ENCODE measurements at regions not wholly inside any gene's neighbourhood (a gene's known extent, or its start where the extent isn't known, plus 50 kb on each side); places are given as distances from the start of the nearest gene placed in this dataset.

DNA sequence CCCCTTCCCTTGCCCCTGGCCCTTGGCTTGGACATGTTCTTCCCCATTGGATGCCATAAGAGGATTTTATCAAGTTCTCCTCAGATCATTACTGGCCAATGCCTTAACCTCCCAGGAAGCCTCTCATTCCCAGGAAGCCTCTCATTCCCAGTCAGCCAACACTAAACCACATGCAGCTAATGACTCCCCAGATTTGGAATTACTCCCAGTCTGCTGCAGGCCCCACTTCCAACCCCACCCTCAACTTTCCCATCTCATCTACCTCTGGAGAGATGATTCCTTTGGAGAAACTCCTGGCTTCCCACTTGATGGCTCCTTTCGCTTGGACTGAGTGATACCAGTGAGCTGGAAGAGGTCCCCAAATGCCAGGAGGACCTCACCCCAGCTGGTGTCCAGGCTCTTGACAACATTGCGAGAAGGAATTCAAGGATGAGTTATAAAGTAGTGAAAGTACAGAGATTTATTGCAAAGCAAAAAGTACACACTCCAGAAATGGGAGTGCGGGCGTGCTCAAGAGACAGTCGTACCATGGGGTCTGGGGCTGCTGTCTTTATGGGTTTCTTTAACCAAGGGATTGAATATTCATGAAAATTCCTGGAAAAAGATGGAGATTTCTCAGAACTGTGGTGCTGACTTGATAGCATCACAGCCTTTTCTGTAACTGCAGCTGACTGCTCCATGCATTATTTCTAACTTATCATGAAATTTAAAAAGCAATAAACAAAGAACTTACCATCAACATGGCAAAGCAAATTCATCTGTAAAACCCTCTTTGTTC is 117.2 kb upstream of the ADCY1 start:
- no peak for DNase-seq

- DNase-seq, result no peak
Observed at GRCh38 chr7:45457591-45457990, 116.6 kb upstream of the ADCY1 start.

DNA sequence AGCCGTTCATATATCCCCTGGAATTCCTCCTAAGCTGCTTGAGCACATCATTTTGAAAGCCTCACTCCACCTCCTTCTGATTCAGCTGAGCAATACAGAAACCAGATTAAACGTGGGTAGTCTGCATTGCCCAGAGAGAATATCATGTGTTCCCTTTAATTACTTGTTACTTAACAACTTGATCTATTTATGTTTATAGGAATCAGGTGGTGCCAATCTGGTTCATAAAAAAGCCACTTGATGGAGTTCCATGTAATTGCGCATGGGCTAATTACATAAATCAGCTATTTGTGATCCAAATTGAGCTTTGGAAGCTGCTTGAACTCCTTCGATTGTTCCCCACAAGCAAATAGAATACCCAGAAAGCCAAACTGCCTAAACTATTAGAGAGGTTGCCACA is 114.7 kb upstream of the ADCY1 start:
- DNase-seq, result no peak

DNA sequence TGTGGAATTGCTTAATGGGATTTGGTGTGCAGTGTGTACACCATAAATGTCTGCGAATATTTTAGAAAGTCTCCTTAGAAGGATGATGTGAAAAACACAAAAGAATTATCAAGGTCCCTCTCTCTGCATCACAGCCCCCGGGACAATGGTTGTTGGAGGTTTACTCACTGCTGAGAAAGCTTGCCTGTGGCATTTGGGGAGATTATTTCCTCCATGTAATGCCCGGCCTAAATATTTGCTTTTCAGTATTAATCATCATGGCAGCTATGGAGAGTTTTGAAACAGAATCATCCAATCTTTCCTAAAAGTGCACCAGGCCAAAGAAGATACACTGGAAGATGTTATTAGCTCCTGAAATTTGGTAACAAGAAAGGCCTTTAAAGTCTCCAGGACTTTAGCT is 113.8 kb upstream of the ADCY1 start:
- DNase-seq, result no peak

GRCh38 chr7:45461026-45461425 is 113.1 kb upstream of the ADCY1 start:
- DNase-seq, result no peak

GRCh38 chr7:45469103-45469502 is 105.1 kb upstream of the ADCY1 start:
- no peak for DNase-seq

- no peak for DNase-seq
Observed at GRCh38 chr7:45470031-45470430, 104.1 kb upstream of the ADCY1 start.

DNA sequence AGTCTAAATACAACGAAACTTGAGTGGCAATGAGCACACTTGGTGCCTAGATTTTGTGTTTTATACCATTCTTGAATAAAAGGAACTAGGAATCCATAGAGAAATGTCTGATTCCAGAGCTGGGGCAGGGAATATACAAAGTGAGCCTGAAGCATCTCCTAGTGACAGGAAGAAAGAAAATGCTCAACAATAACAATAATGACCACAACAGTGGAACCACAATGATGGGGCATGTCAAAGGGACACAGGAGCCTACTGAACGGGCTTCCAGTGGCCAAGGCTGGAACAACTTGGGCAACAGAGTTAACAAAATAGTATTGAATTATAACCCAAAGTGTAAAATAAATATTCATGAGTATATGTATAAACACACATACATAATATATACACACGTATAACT is 94.4 kb upstream of the ADCY1 start:
- no peak for DNase-seq

DNA sequence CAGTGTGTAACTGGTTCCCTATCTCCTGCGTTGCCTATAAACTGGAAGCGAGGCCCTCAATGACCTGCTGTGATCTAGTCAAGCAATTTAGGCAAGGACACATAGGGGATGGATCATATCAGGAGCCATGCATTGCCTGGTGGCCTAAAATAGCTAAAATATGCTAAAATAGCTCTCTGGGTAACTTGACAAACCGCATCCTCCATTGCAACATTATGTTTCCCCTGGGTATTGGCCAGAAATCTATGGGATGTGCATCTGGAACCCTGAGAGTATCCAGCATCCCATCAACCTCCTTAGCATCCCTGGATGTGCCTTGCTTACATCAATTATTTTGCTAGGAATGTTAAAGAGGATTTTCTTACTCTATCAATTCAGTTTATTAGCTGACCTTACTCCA is 91.7 kb upstream of the ADCY1 start:
- no peak for DNase-seq

DNA sequence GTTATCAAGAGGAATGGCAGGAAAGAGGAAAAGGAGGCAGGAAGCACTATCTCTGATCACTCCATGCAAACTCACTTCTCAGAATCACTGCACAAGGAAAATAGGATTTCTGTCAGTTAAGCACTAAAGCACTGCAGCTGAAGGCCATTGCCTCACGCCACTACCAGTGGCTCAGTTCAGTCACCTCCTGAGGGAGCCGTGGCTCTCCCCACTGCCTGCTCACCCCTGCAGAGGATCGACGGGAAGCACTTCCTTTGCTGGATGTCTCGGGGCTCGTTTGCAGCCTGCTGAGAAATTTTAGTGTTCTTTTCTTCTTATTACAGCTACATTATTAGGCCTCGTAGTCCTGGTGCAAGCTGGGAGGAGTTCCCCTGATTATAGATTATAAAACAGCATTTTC is 90.1 kb upstream of the ADCY1 start:
- no peak for DNase-seq

GRCh38 chr7:45486575-45486974 is 87.6 kb upstream of the ADCY1 start:
- no peak for DNase-seq

- DNase-seq, result no peak
Observed at GRCh38 chr7:45494885-45495284, 79.3 kb upstream of the ADCY1 start.

- DNase-seq, result no peak
Observed at GRCh38 chr7:45495618-45496017, 78.5 kb upstream of the ADCY1 start.

GRCh38 chr7:45500257-45500656 is 73.9 kb upstream of the ADCY1 start:
- no peak for DNase-seq

GRCh38 chr7:45501791-45502190 is 72.4 kb upstream of the ADCY1 start:
- no peak for DNase-seq

DNA sequence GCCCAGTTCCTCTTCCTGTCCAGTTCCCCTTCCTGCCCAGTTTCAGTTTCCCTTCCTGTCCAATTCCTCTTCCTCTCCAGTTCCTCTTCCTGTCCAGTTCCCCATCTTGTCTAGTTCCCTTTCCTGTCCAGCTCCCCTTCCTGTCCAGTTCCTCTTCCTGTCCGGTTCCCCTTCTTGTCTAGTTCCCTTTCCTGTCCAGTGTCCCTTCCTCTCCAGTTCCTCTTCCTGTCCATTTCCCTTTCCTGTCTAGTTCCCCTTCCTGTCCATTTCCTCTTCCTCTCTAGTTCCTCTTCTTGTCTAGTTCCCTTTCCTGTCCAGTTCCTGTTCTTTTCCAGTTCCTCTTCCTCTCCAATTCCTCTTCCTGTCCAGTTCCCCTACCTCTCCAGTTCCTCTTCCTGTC is 68.1 kb upstream of the ADCY1 start:
- DNase-seq, result no peak

DNA sequence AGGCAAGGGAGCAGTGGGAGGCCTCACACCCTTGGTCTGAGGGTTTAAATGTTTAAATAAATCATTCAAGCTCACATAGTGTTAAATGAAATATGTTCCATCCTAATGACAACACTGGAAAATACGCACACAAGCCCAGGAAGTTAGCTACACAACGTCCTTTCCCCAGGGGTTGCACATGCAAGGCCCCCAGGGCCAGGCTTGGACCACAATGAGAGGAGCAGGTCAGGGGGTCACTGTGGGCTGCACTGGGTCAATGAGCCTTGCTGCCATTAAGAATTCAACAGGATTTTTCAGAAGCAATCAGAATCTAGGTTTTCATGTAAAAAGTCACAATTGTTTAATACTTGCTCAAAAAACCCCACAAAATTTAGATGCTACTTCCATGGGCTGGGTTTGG is 64.9 kb upstream of the ADCY1 start:
- DNase-seq, result no peak

DNA sequence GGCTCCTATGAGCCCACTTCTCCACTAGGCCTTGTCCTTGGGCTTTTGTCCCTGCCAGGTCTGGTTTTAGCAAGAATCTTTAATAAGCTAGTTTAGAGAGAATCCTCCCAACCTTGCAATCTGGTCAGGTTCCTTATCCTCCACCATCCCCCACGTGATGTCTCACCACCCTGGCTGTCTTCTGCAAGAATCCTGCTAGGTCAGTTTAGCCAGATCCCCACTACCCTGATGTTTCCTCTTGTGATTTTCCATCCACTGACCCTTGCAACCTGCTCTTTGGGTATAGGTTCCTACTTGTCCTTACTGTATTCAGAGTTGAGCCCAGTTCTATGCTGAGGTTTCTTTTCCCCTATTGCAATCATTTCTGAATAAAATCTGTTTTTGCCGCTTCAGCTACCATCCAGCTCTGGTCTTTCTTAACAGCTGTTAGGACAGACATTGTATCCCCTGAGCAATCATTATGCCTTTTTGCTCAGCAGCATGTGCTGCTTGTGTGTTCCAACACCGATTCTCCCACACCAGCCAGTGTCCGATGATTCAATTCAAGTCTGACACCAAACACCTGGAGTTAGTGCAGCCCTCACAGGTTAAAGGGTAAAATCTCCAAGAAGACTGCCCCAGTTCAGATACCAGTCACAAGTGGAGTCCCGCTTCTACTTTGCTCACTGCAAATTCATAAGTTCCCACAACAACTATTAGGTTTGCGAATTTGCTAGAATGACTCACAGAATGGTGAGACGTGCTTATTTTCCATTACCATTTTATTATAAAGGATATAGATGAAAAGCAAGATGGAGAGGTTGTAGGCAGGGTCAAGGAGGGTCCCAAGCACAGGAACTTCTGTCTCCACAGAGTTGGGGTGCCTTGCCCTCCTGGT is 62.2 kb upstream of the ADCY1 start:
- DNase-seq, result no peak

- no peak for DNase-seq
Observed at GRCh38 chr7:45514944-45515343, 59.2 kb upstream of the ADCY1 start.

DNA sequence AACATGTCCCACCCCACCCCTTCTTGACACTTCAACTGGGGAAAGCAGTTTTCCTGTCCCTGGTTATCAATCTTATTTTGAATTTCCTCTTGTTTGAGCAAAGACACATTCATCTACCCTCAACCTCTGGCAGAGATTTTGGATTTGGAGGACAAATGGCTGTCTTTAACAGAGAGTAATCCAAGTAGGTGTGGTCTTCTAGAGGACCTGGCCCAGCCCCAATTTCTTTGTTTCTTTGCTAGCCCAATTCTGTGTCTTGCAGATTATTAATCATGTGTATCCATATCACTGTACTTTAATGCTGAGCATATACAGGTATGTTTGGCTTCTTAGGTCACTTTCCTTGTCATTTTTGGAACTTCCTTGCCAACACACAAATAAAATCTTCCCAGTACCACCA is 58.8 kb upstream of the ADCY1 start:
- DNase-seq, result no peak

Measured in C1 segment of cervical spinal cord (tissue), 14 donors.